Body of pancreas (tissue), 4 donors: ENCODE measurements at regions not wholly inside any gene's neighbourhood (a gene's known extent, or its start where the extent isn't known, plus 50 kb on each side); places are given as distances from the start of the nearest gene placed in this dataset.

Experiments
- POLR2A ChIP-seq, 3 donors: fragments of 450-650 bp; IDR thresholded peaks; one replicate each; pipeline ENCODE4 v1.6.1; 2016; ENCODE audit warnings: antibody characterized with exemption in 3 of 3, mild to moderate bottlenecking in 2 of 3
- TF ChIP-seq, protein P1 (sequence below), 7 experiments: fragments of 450-650 bp in 4 of 7; fragments of 200-600 bp in 3 of 7; sonication (generic) in 3 of 7; IDR thresholded peaks; one replicate each; pipeline ENCODE4 v1.5.1; 2016 to 2019; ENCODE audit warnings: antibody characterized with exemption in 7 of 7

DNA sequence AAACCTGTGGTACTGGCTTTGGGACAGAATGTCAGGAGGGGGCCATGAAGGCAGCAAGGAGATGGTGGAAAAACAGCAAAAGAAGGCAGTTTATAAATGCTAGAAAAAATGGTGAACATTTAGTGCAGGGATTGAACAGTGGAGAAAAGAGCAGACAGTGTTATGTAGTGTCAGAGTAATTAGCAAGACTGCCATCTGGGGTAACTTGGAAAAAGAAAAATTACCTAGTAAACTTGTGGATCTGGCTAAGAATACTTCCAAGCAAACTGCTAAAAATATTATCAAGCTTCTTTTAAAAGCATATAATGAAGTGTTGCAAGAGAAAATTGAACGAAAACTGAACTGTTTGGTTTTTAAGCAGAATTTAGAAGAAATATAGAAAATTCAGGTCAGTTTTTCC, 267.8 kb downstream of the INSIG2 start:
- TF ChIP-seq, protein P1, sequence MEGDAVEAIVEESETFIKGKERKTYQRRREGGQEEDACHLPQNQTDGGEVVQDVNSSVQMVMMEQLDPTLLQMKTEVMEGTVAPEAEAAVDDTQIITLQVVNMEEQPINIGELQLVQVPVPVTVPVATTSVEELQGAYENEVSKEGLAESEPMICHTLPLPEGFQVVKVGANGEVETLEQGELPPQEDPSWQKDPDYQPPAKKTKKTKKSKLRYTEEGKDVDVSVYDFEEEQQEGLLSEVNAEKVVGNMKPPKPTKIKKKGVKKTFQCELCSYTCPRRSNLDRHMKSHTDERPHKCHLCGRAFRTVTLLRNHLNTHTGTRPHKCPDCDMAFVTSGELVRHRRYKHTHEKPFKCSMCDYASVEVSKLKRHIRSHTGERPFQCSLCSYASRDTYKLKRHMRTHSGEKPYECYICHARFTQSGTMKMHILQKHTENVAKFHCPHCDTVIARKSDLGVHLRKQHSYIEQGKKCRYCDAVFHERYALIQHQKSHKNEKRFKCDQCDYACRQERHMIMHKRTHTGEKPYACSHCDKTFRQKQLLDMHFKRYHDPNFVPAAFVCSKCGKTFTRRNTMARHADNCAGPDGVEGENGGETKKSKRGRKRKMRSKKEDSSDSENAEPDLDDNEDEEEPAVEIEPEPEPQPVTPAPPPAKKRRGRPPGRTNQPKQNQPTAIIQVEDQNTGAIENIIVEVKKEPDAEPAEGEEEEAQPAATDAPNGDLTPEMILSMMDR (IDR thresholded peaks at IDR 0.05), result no peak
- TF ChIP-seq POLR2A (IDR thresholded peaks at IDR 0.05), result no peak
